GM04503 (cell line): ENCODE measurements at regions not wholly inside any gene's neighbourhood (a gene's known extent, or its start where the extent isn't known, plus 50 kb on each side); places are given as distances from the start of the nearest gene placed in this dataset.
A peak's percentile ranks its signal among the peaks of the same experiment; 100 is the strongest.

Source experiments
- DNase-seq: peaks from one replicate; pipeline ENCODE4 v3.0.0-alpha.2; 2012; ENCODE audit warnings: low read depth

- no peak for DNase-seq
Measured at GRCh38 chr2:24439971-24440340, 51.1 kb upstream of the NCOA1 start.

DNA sequence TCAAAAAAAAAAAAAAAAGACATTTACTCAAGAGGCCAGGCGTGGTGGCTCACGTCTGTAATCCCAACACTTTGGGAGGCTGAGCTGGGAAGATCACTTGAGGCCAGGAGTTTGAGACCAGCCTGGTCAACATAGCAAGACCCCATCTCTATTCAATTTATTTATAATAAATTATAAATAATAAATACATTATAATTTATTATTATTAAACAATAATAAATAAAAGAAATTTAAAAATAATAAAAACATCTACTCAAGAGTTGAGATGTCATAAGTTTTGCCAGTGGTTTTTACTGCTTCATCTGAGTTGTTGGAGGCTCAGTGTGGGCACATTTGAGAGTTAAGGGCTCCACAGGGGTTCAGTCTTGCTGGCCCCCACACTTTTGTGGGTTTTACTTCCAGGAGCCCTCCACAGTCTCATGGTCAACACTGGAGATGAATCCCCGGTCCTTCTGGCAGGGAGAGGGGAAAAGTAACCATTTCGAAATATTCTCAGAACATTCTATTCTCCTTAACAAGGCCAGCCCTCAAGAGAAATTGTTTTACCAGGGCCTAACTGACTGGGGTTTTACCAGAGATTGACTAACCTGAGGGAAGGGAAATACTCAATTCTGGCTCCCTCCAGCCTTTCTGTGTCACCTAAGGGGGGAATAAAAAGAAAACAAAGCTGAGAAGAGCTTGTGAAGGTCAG, 51.6 kb upstream of the NCOA1 start:
- no peak for DNase-seq

GRCh38 chr2:24438106-24438505, 52.9 kb upstream of the NCOA1 start:
- no peak for DNase-seq

DNA sequence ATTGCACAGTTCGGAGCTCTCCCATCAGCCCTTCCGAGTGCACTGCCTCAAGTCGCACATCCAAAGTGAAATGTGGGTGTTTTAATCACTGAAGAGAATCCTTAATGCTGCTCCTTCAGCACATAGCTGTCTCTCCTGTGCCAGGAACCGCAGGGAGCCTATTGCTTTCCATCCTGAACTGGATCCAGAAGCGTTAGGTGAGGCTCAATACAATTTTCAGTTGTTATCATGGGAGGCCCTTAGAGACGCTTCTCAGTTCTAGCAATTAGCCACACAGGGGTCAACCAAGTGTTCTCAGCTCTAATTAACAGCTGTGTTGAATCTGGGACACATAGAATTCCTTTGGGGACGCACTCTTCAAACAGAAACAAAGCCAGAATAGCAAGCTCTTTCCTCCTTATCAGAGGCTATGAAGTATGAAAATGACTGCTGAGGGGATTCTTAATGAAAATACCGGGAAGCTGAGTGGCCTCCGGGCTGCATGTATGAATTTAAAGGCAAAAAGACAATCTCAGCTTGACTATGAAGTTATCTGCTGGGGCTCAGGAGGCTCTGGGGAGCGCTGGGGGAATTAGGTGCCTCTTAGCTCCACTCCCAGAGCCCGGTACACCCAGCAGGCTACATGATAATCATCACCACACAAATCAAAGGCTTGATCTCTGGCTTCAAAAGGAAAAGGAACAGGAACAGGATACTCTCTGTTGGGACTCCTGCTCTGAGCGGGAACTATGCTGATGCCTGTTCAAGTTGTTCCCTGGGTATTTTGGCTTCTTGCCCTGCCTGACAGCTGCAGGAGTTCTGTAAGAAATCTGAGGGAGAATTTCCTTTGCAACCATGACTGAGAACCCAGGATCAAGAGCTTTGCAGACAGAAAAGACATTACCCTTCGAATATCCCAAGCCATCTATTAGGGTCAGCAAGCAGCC, 55.4 kb upstream of the NCOA1 start:
- DNase-seq: no peak

DNA sequence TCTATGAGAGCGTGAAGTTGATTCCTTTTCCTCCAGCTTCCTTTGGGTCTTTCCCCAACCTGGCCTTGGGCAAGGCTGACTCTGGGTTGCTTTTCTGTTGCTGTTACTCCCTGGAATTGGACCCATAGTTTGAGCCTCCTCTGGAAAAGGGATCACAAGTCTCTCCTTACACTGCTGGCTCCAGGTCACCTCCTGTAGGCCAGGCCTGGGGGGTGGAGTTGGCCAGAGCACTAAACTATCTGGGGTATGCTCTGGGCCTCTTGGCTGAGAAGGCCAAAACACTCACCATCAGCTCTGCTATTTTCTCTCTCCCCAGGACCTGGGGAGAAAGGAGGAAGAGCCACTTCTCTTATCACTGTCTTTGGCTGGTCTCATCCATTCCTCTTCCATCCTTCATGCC, 56.5 kb upstream of the NCOA1 start:
- no peak for DNase-seq

DNA sequence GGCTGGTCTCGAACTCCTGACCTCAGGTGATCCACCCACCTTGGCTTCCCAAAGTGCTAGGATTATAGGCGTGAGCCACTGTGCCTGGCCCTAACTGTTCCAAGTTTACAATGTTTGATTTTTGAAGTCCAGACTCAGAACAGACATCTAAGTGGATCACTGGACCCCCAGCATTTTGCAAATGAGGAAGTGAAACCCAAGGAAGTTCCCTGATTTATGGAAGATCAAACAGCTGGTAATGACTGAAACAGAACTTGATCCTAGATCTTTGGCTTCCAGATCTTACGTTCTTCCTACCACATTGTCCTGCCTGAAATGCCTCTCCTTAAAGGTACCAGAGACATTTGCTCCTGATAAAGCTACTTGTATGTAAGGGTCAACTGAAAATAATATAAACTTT, 58.3 kb upstream of the NCOA1 start:
- no peak for DNase-seq

GRCh38 chr2:24432121-24432520, 58.9 kb upstream of the NCOA1 start:
- no peak for DNase-seq

GRCh38 chr2:24429197-24430074, 61.6 kb upstream of the NCOA1 start:
- no peak for DNase-seq

DNA sequence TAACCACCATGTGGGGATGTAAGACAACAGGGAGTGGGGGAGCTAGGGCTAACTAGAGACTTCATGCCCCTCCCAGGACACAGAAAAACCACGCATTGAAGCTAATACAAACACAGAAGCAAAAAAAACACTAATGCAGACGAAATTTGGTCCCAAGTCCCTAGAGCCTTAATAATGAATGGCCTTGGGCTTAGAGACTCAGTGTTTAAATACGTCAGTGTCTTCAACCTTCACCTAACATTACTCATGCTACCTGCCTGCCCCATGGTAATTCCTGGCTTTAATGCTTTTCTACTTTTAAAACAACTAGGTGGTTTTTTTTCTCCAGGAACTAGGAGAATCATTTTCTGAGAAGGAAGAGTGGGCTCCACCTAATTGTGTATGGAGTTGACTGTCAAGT, 64.1 kb upstream of the ITSN2 start:
- no peak for DNase-seq

GRCh38 chr2:24423095-24423494, 62.8 kb upstream of the ITSN2 start:
- no peak for DNase-seq

GRCh38 chr2:24421668-24422067, 61.3 kb upstream of the ITSN2 start:
- DNase-seq: no peak

DNA sequence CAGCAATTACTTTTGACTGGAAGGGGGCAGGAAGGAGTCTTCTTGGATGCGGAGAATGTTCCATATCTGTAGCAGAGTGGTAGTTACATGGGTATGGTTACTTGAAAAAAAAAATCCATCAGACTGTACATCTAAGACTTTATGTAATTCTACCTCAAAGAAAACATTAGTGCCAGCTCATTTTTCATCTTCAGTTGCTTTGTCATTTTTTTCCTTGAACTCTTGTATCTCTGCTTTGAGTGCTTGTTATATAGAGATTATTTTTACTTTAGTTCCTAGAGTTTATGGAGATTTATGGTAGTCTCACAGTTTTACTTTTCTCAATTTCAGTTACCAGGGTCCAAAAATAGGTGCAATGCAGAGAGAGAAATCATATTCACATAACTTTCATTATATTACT, 60.0 kb upstream of the ITSN2 start:
- DNase-seq: no peak

GRCh38 chr2:24418166-24418841, 58.0 kb upstream of the ITSN2 start:
- DNase-seq: no peak

- DNase-seq: no peak
Measured at GRCh38 chr2:24412812-24413211, 52.5 kb upstream of the ITSN2 start.

- no peak for DNase-seq
Measured at GRCh38 chr2:24411488-24412151, 51.3 kb upstream of the ITSN2 start.

- no peak for DNase-seq
Measured at GRCh38 chr2:24410976-24411375, 50.6 kb upstream of the ITSN2 start.

DNA sequence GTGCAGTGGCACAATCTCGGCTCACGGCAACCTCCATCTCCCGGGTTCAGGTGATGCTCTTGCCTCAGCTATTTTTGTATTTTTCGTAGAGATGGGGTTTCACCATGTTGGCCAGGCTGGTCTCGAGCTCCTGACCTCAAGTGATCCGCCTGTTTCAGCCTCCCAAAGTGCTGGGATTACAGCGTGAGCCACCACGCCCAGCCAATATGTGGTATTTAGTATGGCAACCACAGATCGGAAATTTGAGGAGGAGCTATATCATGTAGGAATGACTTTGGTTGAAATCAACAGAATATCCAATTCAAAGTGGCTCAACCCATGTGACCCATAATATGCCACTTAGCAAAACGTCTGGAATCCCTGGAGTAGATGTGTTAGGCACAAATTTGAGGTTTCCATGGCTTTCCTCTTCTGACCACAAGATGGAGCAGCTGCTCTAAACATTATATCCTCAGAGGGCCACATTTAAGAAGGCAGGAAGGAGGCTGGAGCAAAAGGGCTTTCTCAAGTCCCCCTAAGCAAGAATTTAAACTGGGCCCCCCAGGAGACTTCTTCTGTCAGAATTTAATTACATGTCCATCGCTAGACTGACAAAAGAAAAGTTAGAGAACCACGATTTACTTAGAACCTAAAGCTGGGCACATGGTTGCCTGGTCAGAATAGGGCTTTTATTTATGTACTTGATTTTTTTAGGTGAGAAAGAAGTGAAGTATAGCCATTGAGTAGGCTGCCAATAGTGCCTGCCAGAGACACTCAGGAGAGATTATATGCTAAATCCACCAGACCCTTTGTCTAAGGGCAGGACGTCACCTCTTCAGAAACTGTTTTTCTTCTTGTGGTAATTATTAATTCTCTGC, 49.6 kb upstream of the ITSN2 start:
- DNase-seq: peak; percentile 19
